Large intestine (tissue), 3 donors: ENCODE measurements at regions not wholly inside any gene's neighbourhood (a gene's known extent, or its start where the extent isn't known, plus 50 kb on each side); places are given as distances from the start of the nearest gene placed in this dataset.

Source experiments
- DNase-seq, 2 donors: peaks; one replicate each; pipeline versions ENCODE4 v3.0.0 to v3.0.0-alpha.2; 2013
- H3K27ac ChIP-seq: one replicate; pipeline ENCODE4 v1.5.1; 2013; ENCODE audit warnings: low read length
- H3K27me3 ChIP-seq: 2 replicates; pipeline ENCODE4 v1.6.1; 2013; ENCODE audit warnings: low read length; ENCODE audit not compliant: control insufficient read depth, insufficient read depth
- H3K36me3 ChIP-seq: 2 replicates; pipeline ENCODE4 v1.6.1; 2013; ENCODE audit warnings: low read length; ENCODE audit not compliant: control insufficient read depth, insufficient read depth
- H3K4me1 ChIP-seq: one replicate; pipeline ENCODE4 v1.6.1; 2013; ENCODE audit warnings: low read length; ENCODE audit not compliant: control insufficient read depth, insufficient read depth
- H3K4me3 ChIP-seq: one replicate; pipeline ENCODE4 v1.5.1; 2013; ENCODE audit warnings: low read length
- H3K9me3 ChIP-seq: one replicate; pipeline ENCODE4 v1.6.1; 2013; ENCODE audit warnings: mild to moderate bottlenecking, low read depth, low read length, moderate library complexity; ENCODE audit not compliant: control insufficient read depth
- WGBS: methylation state at CpG from one replicate; pipeline ENCODE4 v1.1.5; 2013; ENCODE audit warnings: low lambda C conversion rate; ENCODE audit not compliant: insufficient coverage; 5-methylcytosine and 5-hydroxymethylcytosine counted together

DNA sequence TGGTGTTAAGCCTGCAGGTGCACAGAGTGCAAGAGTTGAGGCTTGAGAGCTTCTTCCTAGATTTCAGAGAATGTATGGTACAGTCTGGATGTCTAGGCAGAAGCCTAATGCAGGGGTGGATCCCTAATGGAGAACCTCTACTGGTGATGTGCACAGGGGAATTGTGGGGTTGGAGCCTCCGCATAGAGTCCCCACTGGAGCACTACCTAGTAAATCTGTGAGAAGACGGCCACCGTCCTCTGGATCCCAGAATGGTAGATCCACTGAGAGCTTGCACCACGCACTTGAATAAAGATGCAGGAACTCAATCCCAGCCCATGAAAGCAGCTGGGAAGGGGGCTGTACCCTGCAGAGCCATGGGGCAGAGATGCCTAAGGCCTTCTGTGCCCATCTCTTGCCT is 699.4 kb upstream of the FAM174A start:
- Histone ChIP-seq H3K4me1 (no peaks in the 10 kb centered on the region), H3K4me3 (no peak overlapping the region), H3K27me3 (no peaks in the 10 kb centered on the region), H3K36me3 (no peaks in the 10 kb centered on the region), H3K9me3 (no peaks in the 10 kb centered on the region), H3K27ac (no peak overlapping the region)
- no peak for DNase-seq
- no CpG with 5 or more reads among the region's 4 CpGs for WGBS

DNA sequence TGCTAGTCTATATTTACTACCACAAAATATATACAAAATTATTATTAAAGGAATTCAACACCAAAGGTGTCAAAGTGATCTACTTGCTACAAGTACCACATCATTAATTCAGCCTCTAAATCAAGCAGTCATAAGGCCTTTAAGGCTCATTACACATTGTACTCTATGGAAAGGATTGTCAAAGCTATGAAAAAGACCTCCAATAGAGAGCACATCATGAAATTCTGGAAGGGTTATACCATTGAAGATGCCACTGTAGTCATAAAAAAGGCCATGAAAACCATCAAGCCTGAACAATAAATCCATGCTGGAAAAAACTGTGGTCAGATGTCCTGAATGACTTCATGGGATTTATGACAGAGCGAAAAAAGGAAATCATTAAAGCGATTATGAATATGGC is 708.0 kb upstream of the FAM174A start:
- H3K4me3 ChIP-seq = no peak overlapping the region
- H3K4me1 ChIP-seq = no peaks in the 10 kb centered on the region
- WGBS = 100% methylated on average over 1 of the region's 2 CpGs
- DNase-seq = no peak
- no peaks in the 10 kb centered on the region for H3K9me3 ChIP-seq
- no peaks in the 10 kb centered on the region for H3K36me3 ChIP-seq
- no peak overlapping the region for H3K27ac ChIP-seq
- H3K27me3 ChIP-seq = no peaks in the 10 kb centered on the region

DNA sequence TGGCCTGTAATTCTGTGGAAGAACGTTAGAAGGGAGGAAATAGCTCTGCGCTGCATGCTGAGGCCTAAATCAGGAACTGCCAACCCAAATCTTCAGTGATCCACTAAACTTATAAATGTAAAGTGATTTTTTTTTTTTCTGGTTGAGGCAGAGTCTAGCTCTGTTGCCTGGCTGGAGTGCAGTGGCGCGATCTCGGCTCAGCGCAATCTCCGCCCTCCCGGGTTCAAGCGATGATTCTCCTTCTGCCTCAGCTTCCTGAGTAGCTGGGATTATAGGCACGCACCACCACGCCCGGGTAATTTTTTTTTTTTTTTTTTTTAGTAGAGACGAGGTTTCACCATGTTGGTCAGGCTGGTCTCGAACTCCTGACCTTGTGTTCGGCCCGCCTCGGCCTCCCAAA is 717.4 kb upstream of the FAM174A start:
- Histone ChIP-seq H3K27ac (no peak overlapping the region), H3K36me3 (no peaks in the 10 kb centered on the region), H3K4me1 (no peaks in the 10 kb centered on the region), H3K9me3 (no peaks in the 10 kb centered on the region), H3K27me3 (no peaks in the 10 kb centered on the region), H3K4me3 (no peak overlapping the region)
- DNase-seq = no peak
- WGBS = no CpG with 5 or more reads among the region's 17 CpGs

DNA sequence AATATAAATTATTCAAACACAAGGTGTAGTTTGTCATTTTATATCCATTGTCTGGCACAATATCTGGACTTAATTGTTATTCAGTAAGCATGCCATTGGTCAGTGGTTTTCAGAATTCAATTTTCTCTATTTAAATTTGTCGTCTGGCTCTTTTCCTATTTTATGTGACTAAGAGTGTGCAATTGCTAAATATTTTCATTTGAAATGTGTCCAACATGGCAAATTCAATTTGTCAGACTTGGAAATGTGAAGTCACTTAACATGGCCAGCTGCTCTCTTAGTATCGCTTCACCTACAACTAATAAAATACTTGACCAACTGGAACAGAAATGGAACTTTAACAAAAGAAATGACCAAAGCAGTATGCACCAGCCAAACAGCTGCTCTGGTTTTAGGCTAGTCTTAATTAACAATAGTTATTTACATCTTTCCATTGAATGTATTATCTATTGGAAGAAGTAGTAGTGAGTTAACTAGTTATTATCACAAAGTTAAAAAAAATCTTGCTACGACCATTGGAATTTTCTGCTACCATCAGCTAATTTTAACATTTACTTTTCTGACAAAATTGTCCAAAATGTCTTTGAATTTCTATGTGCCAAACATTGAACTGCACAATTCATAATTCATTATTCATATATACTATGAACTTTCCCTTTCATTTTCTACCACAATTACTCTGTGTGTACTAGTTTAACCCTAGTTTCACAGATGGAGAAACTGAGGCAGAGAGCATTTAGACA is 720.7 kb upstream of the FAM174A start:
- Histone ChIP-seq H3K9me3 (no peaks in the 10 kb centered on the region), H3K27me3 (no peaks in the 10 kb centered on the region), H3K36me3 (no peaks in the 10 kb centered on the region), H3K27ac (no peak overlapping the region), H3K4me1 (no peaks in the 10 kb centered on the region), H3K4me3 (no peak overlapping the region)
- WGBS = 0% methylated on average over 2 of the region's 3 CpGs
- no peak for DNase-seq

DNA sequence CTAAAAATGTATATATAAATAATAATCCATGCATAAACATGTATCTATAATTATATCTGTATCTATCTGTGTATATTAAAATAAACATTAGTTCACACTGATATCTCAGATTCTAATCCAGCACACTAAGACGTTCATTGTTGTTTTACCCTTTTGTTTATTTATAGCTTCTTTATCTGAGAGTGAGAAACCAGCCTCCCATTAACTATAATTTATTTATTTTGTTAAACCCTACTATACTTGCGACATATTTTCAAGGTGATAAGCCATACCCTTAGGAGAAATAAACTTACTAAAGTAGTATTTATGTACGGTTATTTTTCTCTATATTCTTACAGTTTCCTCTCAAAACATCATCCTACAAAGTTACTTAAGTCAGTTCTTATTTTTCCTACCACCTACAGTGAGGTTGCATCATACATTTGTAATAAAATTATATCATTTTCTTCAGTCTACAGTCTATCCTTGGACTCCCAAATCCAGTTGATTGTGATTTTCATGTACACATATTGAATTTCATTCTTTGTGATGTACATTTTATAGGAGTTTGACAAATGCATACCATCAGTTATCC is 726.4 kb upstream of the FAM174A start:
- H3K4me3 ChIP-seq = no peak overlapping the region
- no peaks in the 10 kb centered on the region for H3K9me3 ChIP-seq
- H3K4me1 ChIP-seq = no peaks in the 10 kb centered on the region
- DNase-seq = no peak
- 60% methylated on average over 3 of the region's 3 CpGs for WGBS
- no peaks in the 10 kb centered on the region for H3K36me3 ChIP-seq
- no peaks in the 10 kb centered on the region for H3K27me3 ChIP-seq
- no peak overlapping the region for H3K27ac ChIP-seq

DNA sequence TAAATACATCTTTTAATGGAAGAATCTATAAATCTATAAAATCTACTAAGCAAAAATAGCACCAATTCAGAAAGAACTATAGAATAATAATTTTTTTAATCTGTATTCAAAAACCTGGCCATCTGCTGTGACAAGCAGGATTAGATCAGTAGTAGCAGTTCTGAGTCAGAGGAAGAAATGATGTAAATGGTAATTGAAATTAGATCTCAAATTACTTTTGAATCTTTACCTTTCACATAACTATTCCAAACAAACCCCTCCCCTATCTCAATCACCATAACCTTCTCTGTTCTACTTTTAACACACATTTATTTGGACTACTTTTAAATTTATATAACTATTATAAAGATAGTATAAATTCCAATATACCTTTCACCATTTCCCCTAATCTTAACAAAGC is 727.8 kb upstream of the FAM174A start:
- H3K36me3 ChIP-seq = no peaks in the 10 kb centered on the region
- no peak for DNase-seq
- H3K27ac ChIP-seq = no peak overlapping the region
- no peak overlapping the region for H3K4me3 ChIP-seq
- H3K9me3 ChIP-seq = no peaks in the 10 kb centered on the region
- no peaks in the 10 kb centered on the region for H3K27me3 ChIP-seq
- H3K4me1 ChIP-seq = no peaks in the 10 kb centered on the region

DNA sequence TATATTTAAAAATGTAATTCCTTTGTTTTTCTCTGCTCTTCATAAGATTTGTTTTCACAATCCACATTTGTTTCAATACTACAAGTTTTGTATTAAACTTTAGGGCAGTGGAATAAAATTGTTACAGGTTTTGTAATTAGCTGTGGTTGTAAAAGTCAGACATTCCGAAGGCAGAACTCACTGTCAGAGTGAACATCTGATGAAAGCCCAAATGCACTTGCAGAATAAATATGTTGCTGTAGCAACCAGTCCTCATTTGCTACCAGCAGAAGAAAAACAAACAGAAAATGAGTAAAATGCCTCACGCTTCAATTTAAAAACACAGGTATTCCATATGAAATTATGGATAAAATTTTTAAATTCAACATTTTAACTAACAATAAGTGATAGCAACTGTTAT is 740.1 kb upstream of the FAM174A start:
- no peak overlapping the region for H3K27ac ChIP-seq
- no peaks in the 10 kb centered on the region for H3K27me3 ChIP-seq
- H3K4me3 ChIP-seq = no peak overlapping the region
- H3K4me1 ChIP-seq = no peaks in the 10 kb centered on the region
- H3K36me3 ChIP-seq = no peaks in the 10 kb centered on the region
- DNase-seq = no peak
- no peaks in the 10 kb centered on the region for H3K9me3 ChIP-seq
- 33% methylated on average over 1 of the region's 2 CpGs for WGBS

DNA sequence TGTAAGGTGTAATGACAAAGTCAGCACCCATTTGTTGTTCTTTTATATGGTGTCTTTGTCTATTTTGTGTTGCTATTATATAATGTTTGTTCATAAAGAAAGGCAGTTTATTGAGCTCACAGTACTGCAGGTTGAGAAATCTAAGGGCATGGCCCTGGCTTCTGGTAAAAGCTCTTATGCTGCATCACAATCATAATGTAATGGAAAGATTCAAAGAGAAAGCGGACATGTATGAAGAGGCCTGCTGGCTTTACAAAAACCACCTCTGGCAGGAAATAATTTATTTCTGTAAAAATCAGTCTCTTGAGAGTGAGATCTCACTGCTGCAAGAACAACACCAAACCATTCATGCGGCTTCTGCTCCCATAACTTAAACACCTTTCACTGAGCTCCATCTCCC is 746.7 kb upstream of the FAM174A start:
- WGBS = 0% methylated on average over 1 of the region's 2 CpGs
- DNase-seq = no peak
- H3K36me3 ChIP-seq = no peaks in the 10 kb centered on the region
- no peak overlapping the region for H3K27ac ChIP-seq
- no peaks in the 10 kb centered on the region for H3K27me3 ChIP-seq
- no peaks in the 10 kb centered on the region for H3K9me3 ChIP-seq
- no peak overlapping the region for H3K4me3 ChIP-seq
- no peaks in the 10 kb centered on the region for H3K4me1 ChIP-seq

DNA sequence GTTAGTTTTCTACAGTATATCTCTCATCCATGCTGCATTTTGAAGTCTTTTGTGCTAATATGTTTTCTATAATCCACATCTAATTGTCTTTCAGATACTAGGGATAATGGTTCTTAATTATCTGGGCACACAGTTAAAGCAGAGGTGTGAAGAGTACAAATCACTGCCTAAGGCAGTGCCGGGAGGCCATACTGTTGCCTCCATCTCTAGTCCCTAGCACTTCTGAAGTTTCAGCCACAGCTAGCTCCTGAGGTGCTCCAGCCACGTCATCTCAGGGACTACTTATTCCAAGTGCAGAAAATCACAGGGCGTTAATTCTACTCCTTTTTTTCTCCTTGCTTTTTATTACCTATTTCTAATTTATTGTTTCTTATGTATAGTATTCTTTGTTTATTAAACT is 760.0 kb upstream of the FAM174A start:
- Histone ChIP-seq H3K27me3 (no peaks in the 10 kb centered on the region), H3K4me1 (no peaks in the 10 kb centered on the region), H3K4me3 (no peak overlapping the region), H3K27ac (no peak overlapping the region), H3K36me3 (no peaks in the 10 kb centered on the region), H3K9me3 (no peaks in the 10 kb centered on the region)
- 92% methylated on average over 2 of the region's 3 CpGs for WGBS
- no peak for DNase-seq

DNA sequence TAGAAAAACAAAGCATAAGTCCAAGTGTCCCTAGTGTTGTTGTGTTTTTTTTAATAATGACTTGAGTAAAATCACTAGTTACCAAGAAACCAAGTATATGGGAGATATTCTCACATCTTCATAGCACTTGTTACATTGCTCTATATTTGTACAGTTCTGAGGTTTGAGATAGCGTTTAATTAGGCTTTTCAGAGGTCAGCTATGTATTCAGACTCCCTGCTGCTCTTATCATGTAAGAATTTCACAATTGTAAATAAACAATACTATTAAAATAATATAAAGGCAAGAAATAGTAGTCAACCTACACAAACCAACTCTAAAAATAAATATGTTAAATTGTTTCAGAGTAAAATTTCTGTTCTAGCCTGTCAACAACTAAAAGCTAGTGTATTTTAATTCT is 761.9 kb upstream of the FAM174A start:
- no peak overlapping the region for H3K4me3 ChIP-seq
- H3K9me3 ChIP-seq = no peaks in the 10 kb centered on the region
- no peaks in the 10 kb centered on the region for H3K4me1 ChIP-seq
- no peaks in the 10 kb centered on the region for H3K36me3 ChIP-seq
- no peaks in the 10 kb centered on the region for H3K27me3 ChIP-seq
- H3K27ac ChIP-seq = no peak overlapping the region
- no peak for DNase-seq
- no CpG with 5 or more reads among the region's 1 CpG for WGBS

DNA sequence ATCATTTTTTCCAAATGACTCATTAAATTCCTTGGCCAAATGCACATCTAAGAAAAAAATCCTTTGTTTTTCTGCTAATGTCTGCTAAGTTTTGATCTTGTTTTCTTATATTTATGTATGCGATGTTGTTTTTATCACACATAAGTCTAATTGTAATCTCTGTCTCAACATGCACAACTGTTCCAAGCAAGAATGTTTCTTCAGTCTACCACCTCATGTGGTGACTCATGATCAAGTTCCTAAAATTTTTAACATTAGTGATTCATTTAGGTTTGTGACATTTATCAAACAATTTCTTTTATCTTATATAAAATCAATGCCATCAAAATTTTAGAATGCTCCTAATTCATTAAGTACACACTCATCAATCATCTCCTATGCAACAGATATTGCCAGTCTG is 763.9 kb upstream of the FAM174A start:
- Histone ChIP-seq H3K4me3 (no peak overlapping the region), H3K4me1 (no peaks in the 10 kb centered on the region), H3K27ac (no peak overlapping the region), H3K9me3 (no peaks in the 10 kb centered on the region), H3K27me3 (no peaks in the 10 kb centered on the region), H3K36me3 (no peaks in the 10 kb centered on the region)
- 83% methylated on average over 1 of the region's 1 CpG for WGBS
- DNase-seq = no peak
